Heart right ventricle (tissue), 16 donors: ENCODE measurements at regions not wholly inside any gene's neighbourhood (a gene's known extent, or its start where the extent isn't known, plus 50 kb on each side); places are given as distances from the start of the nearest gene placed in this dataset.

Experiments
- ATAC-seq, 8 donors: fragments of 200-7000 bp; cut with Tn5 transposase; one replicate each; pipeline ENCODE4 v1.9.1; 2020; ENCODE audit warnings: mild to moderate bottlenecking in 8 of 8, moderate library complexity in 8 of 8, moderate number of reproducible peaks in 1 of 8
- DNase-seq, 2 donors: peaks; one replicate each; pipeline ENCODE4 v3.0.0-alpha.2; 2020
- H3K27ac ChIP-seq, 10 donors: fragments of 200-600 bp; sonication (generic) in 2 of 10; one replicate each; pipeline versions ENCODE4 v1.5.0 to v1.8.0; 2020 to 2022; ENCODE audit warnings: mild to moderate bottlenecking in 3 of 10
- H3K27me3 ChIP-seq, 7 donors: fragments of 200-600 bp; one replicate each; pipeline ENCODE4 v1.8.0; 2021 to 2022; ENCODE audit warnings: mild to moderate bottlenecking in 2 of 7
- H3K36me3 ChIP-seq, 9 donors: fragments of 200-600 bp; sonication (generic) in 1 of 9; one replicate each; pipeline versions ENCODE4 v1.5.0 to v1.8.0; 2020 to 2022; ENCODE audit warnings: mild to moderate bottlenecking in 2 of 9
- H3K4me1 ChIP-seq, 9 donors: fragments of 200-600 bp; sonication (generic) in 1 of 9; one replicate each; pipeline versions ENCODE4 v1.5.0 to v1.8.0; 2020 to 2022; ENCODE audit warnings: mild to moderate bottlenecking in 4 of 9
- H3K4me3 ChIP-seq, 10 donors: fragments of 200-600 bp; sonication (generic) in 2 of 10; one replicate each; pipeline versions ENCODE4 v1.5.0 to v1.8.0; 2020 to 2022; ENCODE audit warnings: mild to moderate bottlenecking in 7 of 10, moderate library complexity in 2 of 10
- H3K9me3 ChIP-seq, 11 donors: fragments of 200-600 bp in 10 of 11; sonication (generic) in 2 of 11; one replicate each; pipeline versions ENCODE4 v1.5.0 to v1.8.0; 2013 to 2022; ENCODE audit warnings: mild to moderate bottlenecking in 2 of 11, control low read depth in 1 of 11, moderate library complexity in 1 of 11
- CTCF ChIP-seq, 9 donors: fragments of 200-600 bp; sonication (generic) in 2 of 9; IDR thresholded peaks; one replicate each; pipeline versions ENCODE4 v1.5.0 to v1.8.0; 2021 to 2022; ENCODE audit warnings: antibody characterized with exemption in 9 of 9, mild to moderate bottlenecking in 5 of 9, moderate library complexity in 1 of 9
- WGBS, 2 donors: extraction: QIAGEN DNeasy Blood & Tissue Kit; methylation state at CpG; one replicate each; pipeline ENCODE4 v1.1.7; 2013; ENCODE audit warnings: inconsistent platforms in 1 of 2; 5-methylcytosine and 5-hydroxymethylcytosine counted together
- intact Hi-C, 10 donors: fragments of 100-400 bp; cut with DNase I; formaldehyde crosslinking; loops; one replicate each; pipeline versions ENCODE4 v1.11.1 to v1.14.2; 2022
- donor health status: Arrhythmogenic right ventricular cardiomyopathy.
- donor health status: ischemic (EF 13 %, LVEDD 7.1; RV severe dilation, severe dysfunction).
- donor health status: healthy with polysubstance abuse.
- donor health status: DM: no; HTN: yes; CAD: no.
- donor health status: DM: no; HTN: no; CAD: no.
- donor health status: ischemic (EF 25% LVEDD 6.9; RV normal size, moderate dysfunction).
- donor health status: ischemic (EF 25% LVEDD 5.7; RV mildly dilated, moderate dysfunction).
- donor health status: healthy.
- donor health status: DM: yes; HTN: yes; CAD: no.
- donor health status: Ischemic cardiomyopathy.
- donor health status: ischemic (EF 35%, LVEDD 5.7; RV mildly dilated, moderate dysfunction).
- donor health status: nonischemic (EF 11% LVEDD 7.7; RV severe dilation, severe dysfunction).
- donor health status: DM: yes; HTN: yes; CAD: no.
- donor health status: PGD.
- donor health status: ischemic (EF 29% LVEDD 5.4; RV normal size, mild dysfunction).
- donor health status: nonischemic (EF 23%, LVEDD 6.1; RV moderate dilation, normal function).

DNA sequence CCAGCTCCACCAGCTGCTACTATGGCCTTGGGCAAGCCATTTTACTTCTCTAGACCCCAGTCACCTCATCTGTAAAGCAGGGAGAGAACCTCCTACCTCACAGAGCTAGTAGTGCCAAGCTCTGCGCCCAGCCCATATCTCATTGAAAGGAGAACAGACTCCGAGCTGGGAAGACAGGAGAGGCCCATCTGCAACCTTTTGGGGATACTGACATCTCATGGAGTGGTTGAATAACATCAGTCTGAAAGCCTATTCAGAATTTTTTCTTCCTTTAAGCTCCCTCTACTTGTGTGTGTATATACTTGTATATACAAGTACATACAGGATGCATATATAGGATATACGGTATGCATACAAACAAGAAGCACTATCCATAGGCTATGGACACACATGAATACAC is 279.5 kb upstream of the POU3F1 start:
- Histone ChIP-seq H3K36me3 (no peaks in the 10 kb centered on the region), H3K27me3 (peaks cover 0 to 44% (median 17%) of the 10 kb centered on the region in 7 donors), H3K27ac (no peak overlapping the region), H3K9me3 (peaks cover 0 to 13% (median 0%) of the 10 kb centered on the region in 11 donors), H3K4me3 (no peak overlapping the region), H3K4me1 (no peaks in the 10 kb centered on the region)
- 28 to 45% methylated on average over 3 of the region's 3 CpGs for WGBS, 2 donors
- ATAC-seq = no peak
- no peak for DNase-seq
- no peak for TF ChIP-seq CTCF (IDR thresholded peaks at IDR 0.05)
- intact Hi-C loops = no loop called here

GRCh38 chr1:38312753-38313152 is 266.2 kb upstream of the POU3F1 start:
- Histone ChIP-seq H3K4me1 (no peaks in the 10 kb centered on the region), H3K9me3 (peaks cover 0 to 10% (median 0%) of the 10 kb centered on the region in 11 donors), H3K36me3 (no peaks in the 10 kb centered on the region), H3K4me3 (no peak overlapping the region), H3K27me3 (peaks cover 0 to 57% (median 25%) of the 10 kb centered on the region in 7 donors), H3K27ac (no peak overlapping the region)
- no peak for TF ChIP-seq CTCF (IDR thresholded peaks at IDR 0.05)
- no peak for DNase-seq
- no peak for ATAC-seq
- WGBS, 2 donors = 93 to 94% methylated on average over 2 of the region's 2 CpGs
- intact Hi-C loops = no loop called here

- H3K4me3 ChIP-seq = no peak overlapping the region
- H3K27me3 ChIP-seq = peaks cover 0 to 66% (median 30%) of the 10 kb centered on the region in 7 donors
- TF ChIP-seq CTCF (IDR thresholded peaks at IDR 0.05) = no peak
- no peak overlapping the region for H3K27ac ChIP-seq
- no peaks in the 10 kb centered on the region for H3K36me3 ChIP-seq
- WGBS, 2 donors = 51 to 54% methylated on average over 1 of the region's 1 CpG
- DNase-seq (no peak), ATAC-seq (no peak)
- peaks cover 0 to 10% (median 0%) of the 10 kb centered on the region in 11 donors for H3K9me3 ChIP-seq
- no peaks in the 10 kb centered on the region for H3K4me1 ChIP-seq
- intact Hi-C loops = no loop called here
Measured at GRCh38 chr1:38310079-38310478, 263.5 kb upstream of the POU3F1 start.

GRCh38 chr1:38308780-38309179 is 262.2 kb upstream of the POU3F1 start:
- 26 to 35% methylated on average over 2 of the region's 2 CpGs for WGBS, 2 donors
- TF ChIP-seq CTCF (IDR thresholded peaks at IDR 0.05) = no peak
- H3K4me1 ChIP-seq = no peaks in the 10 kb centered on the region

More at GRCh38 chr1:38308780-38309179, 262.2 kb upstream of the POU3F1 start:
- Histone ChIP-seq H3K27me3 (peaks cover 0 to 71% (median 40%) of the 10 kb centered on the region in 7 donors), H3K9me3 (peaks cover 0 to 10% (median 0%) of the 10 kb centered on the region in 11 donors), H3K27ac (no peak overlapping the region), H3K4me3 (no peak overlapping the region), H3K36me3 (no peaks in the 10 kb centered on the region)
- no peak for DNase-seq
- intact Hi-C loops = no loop called here
- no peak for ATAC-seq
